GM12801 (cell line): ENCODE measurements at regions not wholly inside any gene's neighbourhood (a gene's known extent, or its start where the extent isn't known, plus 50 kb on each side); places are given as distances from the start of the nearest gene placed in this dataset.

Source experiments
- TF ChIP-seq, protein P1 (sequence below): IDR thresholded peaks from one replicate; pipeline ENCODE4 v1.5.1; 2011; ENCODE audit warnings: control low read depth; ENCODE audit not compliant: insufficient read length; ENCODE audit errors: extremely low read depth

DNA sequence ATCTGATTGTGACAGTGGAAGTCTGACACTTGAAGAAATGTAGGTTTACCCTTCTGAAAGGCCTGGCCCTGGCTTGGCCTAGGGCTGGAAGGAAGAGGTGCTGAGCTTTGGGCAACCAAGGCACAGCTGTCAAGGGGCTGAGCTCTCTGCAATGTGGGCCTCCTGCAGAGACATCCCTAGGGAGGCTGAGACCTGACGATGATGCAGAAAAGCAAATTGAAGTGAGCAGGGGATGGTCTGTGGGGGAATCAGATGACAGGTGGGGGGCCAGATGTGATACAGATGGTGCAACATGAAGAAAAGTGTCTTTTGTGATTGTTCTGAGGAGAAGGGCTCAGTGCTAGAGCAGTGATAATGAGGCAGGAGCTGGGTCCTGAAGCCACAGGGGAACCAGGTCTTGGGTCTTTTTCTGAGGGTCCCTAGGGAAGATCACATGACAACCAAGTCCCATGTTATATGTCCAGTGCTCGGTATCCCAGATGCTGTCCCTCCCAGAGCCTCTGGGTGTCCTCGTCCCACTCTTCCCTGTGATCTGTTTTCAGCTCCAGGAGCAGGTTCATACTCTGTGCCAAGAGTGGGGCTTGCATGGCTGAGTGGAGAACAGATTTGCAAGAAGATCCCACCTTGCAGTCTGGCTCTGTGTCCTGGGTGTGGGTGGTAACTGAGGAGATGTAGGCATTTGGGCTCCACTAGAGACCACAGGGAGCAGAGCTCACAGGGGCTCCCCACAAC lies 79.9 kb upstream of the VPREB1 start:
- TF ChIP-seq, protein P1, sequence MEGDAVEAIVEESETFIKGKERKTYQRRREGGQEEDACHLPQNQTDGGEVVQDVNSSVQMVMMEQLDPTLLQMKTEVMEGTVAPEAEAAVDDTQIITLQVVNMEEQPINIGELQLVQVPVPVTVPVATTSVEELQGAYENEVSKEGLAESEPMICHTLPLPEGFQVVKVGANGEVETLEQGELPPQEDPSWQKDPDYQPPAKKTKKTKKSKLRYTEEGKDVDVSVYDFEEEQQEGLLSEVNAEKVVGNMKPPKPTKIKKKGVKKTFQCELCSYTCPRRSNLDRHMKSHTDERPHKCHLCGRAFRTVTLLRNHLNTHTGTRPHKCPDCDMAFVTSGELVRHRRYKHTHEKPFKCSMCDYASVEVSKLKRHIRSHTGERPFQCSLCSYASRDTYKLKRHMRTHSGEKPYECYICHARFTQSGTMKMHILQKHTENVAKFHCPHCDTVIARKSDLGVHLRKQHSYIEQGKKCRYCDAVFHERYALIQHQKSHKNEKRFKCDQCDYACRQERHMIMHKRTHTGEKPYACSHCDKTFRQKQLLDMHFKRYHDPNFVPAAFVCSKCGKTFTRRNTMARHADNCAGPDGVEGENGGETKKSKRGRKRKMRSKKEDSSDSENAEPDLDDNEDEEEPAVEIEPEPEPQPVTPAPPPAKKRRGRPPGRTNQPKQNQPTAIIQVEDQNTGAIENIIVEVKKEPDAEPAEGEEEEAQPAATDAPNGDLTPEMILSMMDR, result no peak

DNA sequence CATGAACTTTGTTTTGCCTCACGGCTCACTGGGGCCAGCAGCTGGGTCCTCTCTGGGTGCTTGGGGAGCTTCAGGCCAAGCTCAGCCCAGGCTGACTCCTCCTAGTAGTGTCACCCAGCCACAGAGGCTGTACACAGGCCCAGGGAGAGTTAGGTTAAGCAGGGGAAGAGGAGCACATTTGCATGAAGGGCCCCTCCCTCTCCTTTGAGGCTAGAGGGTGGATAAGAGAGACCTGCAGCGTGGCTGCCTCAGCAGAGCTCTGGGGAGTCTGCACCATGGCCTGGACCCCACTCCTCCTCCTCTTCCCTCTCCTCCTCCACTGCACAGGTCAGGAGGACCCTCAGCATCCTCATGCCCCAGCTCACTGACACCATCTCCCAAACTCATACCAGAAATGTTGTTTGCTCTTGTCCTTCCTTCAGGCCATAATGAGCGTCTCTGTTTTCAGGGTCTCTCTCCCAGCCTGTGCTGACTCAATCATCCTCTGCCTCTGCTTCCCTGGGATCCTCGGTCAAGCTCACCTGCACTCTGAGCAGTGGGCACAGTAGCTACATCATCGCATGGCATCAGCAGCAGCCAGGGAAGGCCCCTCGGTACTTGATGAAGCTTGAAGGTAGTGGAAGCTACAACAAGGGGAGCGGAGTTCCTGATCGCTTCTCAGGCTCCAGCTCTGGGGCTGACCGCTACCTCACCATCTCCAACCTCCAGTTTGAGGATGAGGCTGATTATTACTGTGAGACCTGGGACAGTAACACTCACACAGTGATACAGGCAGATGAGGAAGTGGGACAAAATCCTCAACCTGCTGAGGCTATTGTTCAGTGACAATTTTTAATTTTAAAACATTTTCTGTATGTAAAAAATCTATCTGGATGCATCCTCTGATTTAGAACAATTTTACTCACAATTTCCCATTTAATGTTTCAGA lies 82.4 kb upstream of the VPREB1 start:
- TF ChIP-seq, protein P1, result no peak

DNA sequence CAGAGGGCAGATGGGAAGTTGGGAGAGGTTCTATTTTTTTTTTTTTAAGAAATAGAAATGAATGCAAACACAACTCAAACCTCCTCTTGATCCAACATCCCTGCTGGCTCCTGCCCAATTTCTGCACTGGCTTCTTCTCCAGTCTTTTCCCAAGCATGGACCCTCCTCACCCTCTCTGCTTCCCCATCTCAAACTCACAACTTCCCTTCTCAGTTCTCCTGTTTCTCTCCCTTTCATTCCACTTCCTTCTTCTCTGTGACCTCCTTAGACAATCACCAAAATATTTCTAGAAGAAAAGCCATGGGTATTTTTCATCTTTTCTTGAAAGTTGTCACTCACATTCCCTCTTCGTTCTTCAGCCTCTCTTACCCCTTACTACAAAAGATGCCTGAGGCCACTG lies 85.2 kb upstream of the VPREB1 start:
- TF ChIP-seq, protein P1, result no peak

DNA sequence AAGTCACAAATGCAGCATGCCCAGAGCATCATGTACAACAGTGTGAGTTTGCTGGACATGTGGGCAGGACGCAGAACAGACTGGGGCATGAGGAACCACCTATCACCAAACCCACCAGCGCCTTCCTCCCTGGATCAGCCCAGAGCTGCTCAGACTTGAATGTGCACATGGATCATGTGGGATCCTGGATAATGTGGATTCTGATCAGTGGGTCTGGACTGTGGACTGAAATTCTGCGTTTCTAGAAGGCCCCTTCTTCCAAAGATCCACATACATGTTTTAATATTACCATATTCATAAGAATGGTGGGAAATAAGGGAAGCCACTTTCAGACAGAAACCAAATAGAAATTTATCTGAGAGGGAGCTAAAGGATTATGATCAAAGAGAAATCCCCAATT lies 85.6 kb upstream of the VPREB1 start:
- TF ChIP-seq, protein P1, result no peak

DNA sequence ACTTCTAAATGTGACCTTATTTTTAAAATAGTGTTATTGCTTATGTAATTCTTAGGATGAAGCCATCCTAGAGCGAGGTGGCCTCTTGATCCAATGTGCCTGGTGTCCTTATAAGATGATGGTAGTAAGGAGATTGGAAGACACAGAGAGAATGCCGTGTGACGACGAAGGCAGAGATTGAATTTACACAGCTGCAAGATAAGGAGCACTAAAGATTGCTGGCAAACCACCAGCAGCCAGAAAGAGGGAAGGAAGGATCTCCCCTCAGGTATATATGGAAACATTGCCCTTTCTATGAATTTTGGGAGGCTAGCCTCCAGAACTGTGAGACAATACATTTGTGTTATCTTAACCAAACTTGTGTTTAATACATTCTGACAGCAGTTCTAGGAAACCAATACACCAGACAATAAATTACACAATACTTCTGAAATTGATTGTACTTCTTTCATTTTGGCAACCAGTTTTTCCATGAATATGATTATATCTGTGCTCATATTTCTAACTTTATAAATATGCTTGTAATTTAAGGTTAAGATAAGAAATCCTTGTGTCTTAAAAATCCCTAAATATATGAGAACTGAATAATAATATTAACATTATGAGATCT lies 86.3 kb upstream of the VPREB1 start:
- TF ChIP-seq, protein P1, result no peak

DNA sequence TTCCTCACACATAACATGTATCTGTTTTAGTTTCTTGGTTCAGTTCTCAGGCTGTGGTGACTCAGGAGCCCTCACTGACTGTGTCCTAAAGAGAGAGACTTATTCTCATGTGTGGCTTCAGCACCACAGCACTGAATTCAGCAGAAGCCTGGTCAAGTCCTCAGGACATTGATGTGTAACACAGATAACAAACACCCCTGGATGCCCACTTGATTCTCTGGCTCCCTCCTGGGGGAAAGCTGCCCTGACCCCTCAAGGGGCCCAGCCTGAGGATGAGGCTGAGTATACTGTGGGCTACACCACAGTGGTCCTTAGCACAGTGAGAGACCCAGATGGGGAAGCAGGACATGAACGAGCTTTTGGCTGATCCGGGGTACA lies 87.2 kb upstream of the VPREB1 start:
- TF ChIP-seq, protein P1, result no peak

DNA sequence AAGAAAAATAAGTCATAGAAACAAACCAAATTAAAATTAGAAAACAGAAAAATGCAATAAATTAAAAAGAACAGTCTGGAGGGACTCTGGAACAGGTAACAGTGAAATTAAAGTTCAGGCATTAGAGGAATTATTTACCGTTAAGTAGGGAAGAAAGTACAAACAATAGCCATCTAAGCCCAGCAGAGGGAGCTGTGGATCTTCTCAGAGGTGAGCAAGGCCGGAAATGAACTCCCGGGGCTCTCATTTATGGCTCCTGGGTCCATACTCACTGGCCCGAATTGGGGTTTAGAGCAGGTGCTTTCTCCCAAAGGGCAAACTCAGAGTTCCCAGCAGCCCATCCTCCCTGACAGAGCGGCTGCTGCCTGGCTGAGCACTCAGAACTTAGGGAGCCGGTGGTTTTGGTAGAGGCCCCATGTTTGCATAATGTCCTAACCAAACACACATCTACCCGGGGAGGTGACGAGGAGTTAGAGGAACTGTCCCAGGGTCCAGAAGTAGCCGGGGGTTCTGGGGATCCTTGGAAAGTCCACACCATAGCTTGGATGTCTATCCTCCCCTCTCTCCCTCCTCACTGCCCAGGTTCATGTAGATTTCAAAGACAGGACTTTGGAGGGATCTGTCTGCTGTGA lies 87.8 kb upstream of the VPREB1 start:
- TF ChIP-seq, protein P1, result peak; percentile 3
